Liver (tissue), 7 donors: ENCODE measurements at regions not wholly inside any gene's neighbourhood (a gene's known extent, or its start where the extent isn't known, plus 50 kb on each side); places are given as distances from the start of the nearest gene placed in this dataset.

ENCODE experiments used
- DNase-seq: peaks from one replicate; pipeline ENCODE4 v3.0.0-alpha.2; 2017; ENCODE audit warnings: low spot score
- H3K27ac ChIP-seq, 2 donors: one replicate each; pipeline ENCODE4 v1.7.0; 2013; ENCODE audit warnings: inconsistent platforms in 2 of 2, low read length in 2 of 2, control low read depth in 1 of 2, low read depth in 1 of 2, mild to moderate bottlenecking in 1 of 2
- H3K27me3 ChIP-seq, 4 donors: one replicate each; pipeline versions ENCODE4 v1.6.1 to v1.7.0; 2013; ENCODE audit warnings: low read length in 3 of 4, inconsistent platforms in 1 of 4, mild to moderate bottlenecking in 1 of 4, moderate library complexity in 1 of 4; ENCODE audit not compliant: control insufficient read depth in 4 of 4, insufficient read depth in 4 of 4
- H3K36me3 ChIP-seq, 4 donors: one replicate each; pipeline versions ENCODE4 v1.6.1 to v1.7.0; 2013; ENCODE audit warnings: low read length in 3 of 4, mild to moderate bottlenecking in 3 of 4, low read depth in 1 of 4, moderate library complexity in 1 of 4; ENCODE audit not compliant: control insufficient read depth in 4 of 4, insufficient read depth in 3 of 4
- H3K4me1 ChIP-seq, 4 donors: one replicate each; pipeline versions ENCODE4 v1.6.1 to v1.7.0; 2013; ENCODE audit warnings: low read length in 3 of 4, mild to moderate bottlenecking in 3 of 4, moderate library complexity in 1 of 4; ENCODE audit not compliant: control insufficient read depth in 4 of 4, insufficient read depth in 4 of 4
- H3K4me3 ChIP-seq, 3 donors: one replicate each; pipeline versions ENCODE4 v1.6.1 to v1.7.0; 2013; ENCODE audit warnings: low read length in 3 of 3, control low read depth in 1 of 3, low read depth in 1 of 3, mild to moderate bottlenecking in 1 of 3
- H3K9ac ChIP-seq, 2 donors: one replicate each; pipeline ENCODE4 v1.7.0; 2013; ENCODE audit warnings: low read length in 2 of 2, mild to moderate bottlenecking in 2 of 2, moderate library complexity in 2 of 2, control low read depth in 1 of 2, low read depth in 1 of 2
- H3K9me3 ChIP-seq, 4 donors: one replicate each; pipeline versions ENCODE4 v1.6.1 to v1.7.0; 2013; ENCODE audit warnings: low read length in 3 of 4; ENCODE audit not compliant: control insufficient read depth in 4 of 4
- ATF3 ChIP-seq: IDR thresholded peaks from 2 replicates; pipeline ENCODE4 v1.6.1; 2016; ENCODE audit warnings: antibody characterized with exemption
- EGR1 ChIP-seq, 2 donors: IDR thresholded peaks; 2 replicates each; pipeline ENCODE4 v1.6.1; 2016 to 2018; ENCODE audit warnings: antibody characterized with exemption in 2 of 2, low read depth in 2 of 2
- FOXA1 ChIP-seq: IDR thresholded peaks from 2 replicates; pipeline ENCODE4 v1.6.1; 2016; ENCODE audit warnings: antibody characterized with exemption
- FOXA2 ChIP-seq: IDR thresholded peaks from 2 replicates; pipeline ENCODE4 v1.6.1; 2016; ENCODE audit warnings: antibody characterized with exemption
- GABPA ChIP-seq, 2 donors: IDR thresholded peaks in 1 of 2; conservative IDR thresholded peaks in 1 of 2; 2 replicates each; pipeline ENCODE4 v1.6.1; 2016; ENCODE audit warnings: antibody characterized with exemption in 2 of 2, mild to moderate bottlenecking in 1 of 2, moderate library complexity in 1 of 2
- HNF4A ChIP-seq, 2 donors: conservative IDR thresholded peaks; 2 replicates each; pipeline ENCODE4 v1.6.1; 2016; ENCODE audit warnings: antibody characterized with exemption in 2 of 2, mild to moderate bottlenecking in 2 of 2
- HNF4G ChIP-seq: IDR thresholded peaks from 2 replicates; pipeline ENCODE4 v1.6.1; 2016; ENCODE audit warnings: antibody characterized with exemption
- JUND ChIP-seq, 2 donors: IDR thresholded peaks; 2 replicates each; pipeline ENCODE4 v1.6.1; 2016; ENCODE audit warnings: antibody characterized with exemption in 2 of 2
- NR2F2 ChIP-seq: IDR thresholded peaks from 2 replicates; pipeline ENCODE4 v1.6.1; 2016; ENCODE audit warnings: antibody characterized with exemption
- RAD21 ChIP-seq, 2 donors: IDR thresholded peaks; 2 replicates each; pipeline ENCODE4 v1.6.1; 2016; ENCODE audit warnings: antibody characterized with exemption in 2 of 2, mild to moderate bottlenecking in 2 of 2
- REST ChIP-seq: IDR thresholded peaks from 2 replicates; pipeline ENCODE4 v1.6.1; 2016; ENCODE audit warnings: antibody characterized with exemption, mild to moderate bottlenecking
- SP1 ChIP-seq: IDR thresholded peaks from 2 replicates; pipeline ENCODE4 v1.6.1; 2018; ENCODE audit warnings: antibody characterized with exemption, mild to moderate bottlenecking
- TAF1 ChIP-seq: conservative IDR thresholded peaks from 2 replicates; pipeline ENCODE4 v1.6.1; 2016; ENCODE audit warnings: antibody characterized with exemption, mild to moderate bottlenecking
- WGBS: extraction: QIAGEN DNeasy Blood & Tissue Kit; methylation state at CpG from one replicate; pipeline ENCODE4 v1.1.7; 2013; 5-methylcytosine and 5-hydroxymethylcytosine counted together
- TF ChIP-seq, protein P1 (sequence below): IDR thresholded peaks from 2 replicates; pipeline ENCODE4 v1.6.1; 2016; ENCODE audit warnings: antibody characterized with exemption
- TF ChIP-seq, protein P2 (sequence below): IDR thresholded peaks from 2 replicates; pipeline ENCODE4 v1.6.1; 2016; ENCODE audit warnings: antibody characterized with exemption
- donor health status: healthy.
- donor health status: healthy.
- donor health status: healthy.
- donor health status: healthy.

- H3K27me3 ChIP-seq = no peaks in the 10 kb centered on the region
Measured at GRCh38 chr22:49286181-49286760, 541.4 kb downstream of the BRD1 start.

DNA sequence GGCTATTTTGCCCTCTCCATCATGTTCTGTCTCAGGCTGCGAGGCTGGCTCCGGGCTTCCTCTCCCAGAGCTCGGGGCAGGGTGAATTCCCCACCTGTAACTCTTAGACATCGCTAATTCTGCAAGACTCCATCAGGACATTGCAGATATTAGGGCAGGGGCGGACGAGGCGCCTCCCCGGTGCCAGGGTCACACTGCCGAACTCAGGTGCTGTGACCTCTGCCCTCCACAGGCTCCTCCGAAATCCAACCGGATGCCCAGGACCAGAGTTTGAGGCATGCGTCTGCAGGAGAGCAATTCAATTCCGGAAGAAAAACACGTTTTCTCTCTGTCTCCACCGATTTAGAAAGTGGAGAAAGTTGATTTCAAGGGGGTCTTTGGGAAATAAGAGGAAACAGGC lies 542.7 kb downstream of the BRD1 start:
- no peak for DNase-seq

More at GRCh38 chr22:49286181-49286760, 541.4 kb downstream of the BRD1 start:
- H3K4me3 ChIP-seq = no peak overlapping the region
- no peak overlapping the region for H3K27ac ChIP-seq
- no peak for TF ChIP-seq FOXA2
- TF ChIP-seq EGR1 (IDR thresholded peaks at IDR 0.05; ENCODE audit: low read depth in 2 of 2) = no peak
- no peaks in the 10 kb centered on the region for H3K9me3 ChIP-seq
- WGBS = 82% methylated on average over 15 of the region's 15 CpGs
- no peak for DNase-seq
- H3K9ac ChIP-seq = no peak overlapping the region
- no peaks in the 10 kb centered on the region for H3K36me3 ChIP-seq
- H3K4me1 ChIP-seq = no peaks in the 10 kb centered on the region

GRCh38 chr22:49284056-49284784 lies 543.5 kb downstream of the BRD1 start:
- no peaks in the 10 kb centered on the region for H3K27me3 ChIP-seq
- H3K9ac ChIP-seq = no peak overlapping the region
- no peaks in the 10 kb centered on the region for H3K9me3 ChIP-seq
- no peak for TF ChIP-seq TAF1
- no peak for TF ChIP-seq GABPA (IDR thresholded peaks at IDR 0.05 in 1 of 2, conservative IDR thresholded peaks at IDR 0.05 in 1 of 2)
- no peak for TF ChIP-seq RAD21 (IDR thresholded peaks at IDR 0.05)
- TF ChIP-seq HNF4G = no peak
- TF ChIP-seq, protein P1, sequence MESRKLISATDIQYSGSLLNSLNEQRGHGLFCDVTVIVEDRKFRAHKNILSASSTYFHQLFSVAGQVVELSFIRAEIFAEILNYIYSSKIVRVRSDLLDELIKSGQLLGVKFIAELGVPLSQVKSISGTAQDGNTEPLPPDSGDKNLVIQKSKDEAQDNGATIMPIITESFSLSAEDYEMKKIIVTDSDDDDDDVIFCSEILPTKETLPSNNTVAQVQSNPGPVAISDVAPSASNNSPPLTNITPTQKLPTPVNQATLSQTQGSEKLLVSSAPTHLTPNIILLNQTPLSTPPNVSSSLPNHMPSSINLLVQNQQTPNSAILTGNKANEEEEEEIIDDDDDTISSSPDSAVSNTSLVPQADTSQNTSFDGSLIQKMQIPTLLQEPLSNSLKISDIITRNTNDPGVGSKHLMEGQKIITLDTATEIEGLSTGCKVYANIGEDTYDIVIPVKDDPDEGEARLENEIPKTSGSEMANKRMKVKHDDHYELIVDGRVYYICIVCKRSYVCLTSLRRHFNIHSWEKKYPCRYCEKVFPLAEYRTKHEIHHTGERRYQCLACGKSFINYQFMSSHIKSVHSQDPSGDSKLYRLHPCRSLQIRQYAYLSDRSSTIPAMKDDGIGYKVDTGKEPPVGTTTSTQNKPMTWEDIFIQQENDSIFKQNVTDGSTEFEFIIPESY = no peak
- TF ChIP-seq SP1 = no peak
- TF ChIP-seq JUND (IDR thresholded peaks at IDR 0.05) = no peak
- TF ChIP-seq REST = no peak
- TF ChIP-seq FOXA2 = no peak
- TF ChIP-seq, protein P2, sequence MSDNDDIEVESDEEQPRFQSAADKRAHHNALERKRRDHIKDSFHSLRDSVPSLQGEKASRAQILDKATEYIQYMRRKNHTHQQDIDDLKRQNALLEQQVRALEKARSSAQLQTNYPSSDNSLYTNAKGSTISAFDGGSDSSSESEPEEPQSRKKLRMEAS = no peak
- TF ChIP-seq HNF4A (conservative IDR thresholded peaks at IDR 0.05) = no peak
- H3K27ac ChIP-seq = no peak overlapping the region
- no peaks in the 10 kb centered on the region for H3K4me1 ChIP-seq
- no peaks in the 10 kb centered on the region for H3K36me3 ChIP-seq
- no peak overlapping the region for H3K4me3 ChIP-seq
- 75% methylated on average over 23 of the region's 23 CpGs for WGBS
- DNase-seq = no peak

More for the DNA sequence above, 542.7 kb downstream of the BRD1 start:
- Histone ChIP-seq H3K9me3 (no peaks in the 10 kb centered on the region), H3K4me1 (no peaks in the 10 kb centered on the region), H3K27ac (no peak overlapping the region), H3K27me3 (no peaks in the 10 kb centered on the region), H3K36me3 (no peaks in the 10 kb centered on the region), H3K4me3 (no peak overlapping the region), H3K9ac (no peak overlapping the region)
- TF ChIP-seq NR2F2 = no peak
- no peak for TF ChIP-seq FOXA1
- TF ChIP-seq HNF4A (conservative IDR thresholded peaks at IDR 0.05) = no peak
- no peak for TF ChIP-seq RAD21 (IDR thresholded peaks at IDR 0.05)
- no peak for TF ChIP-seq ATF3
- WGBS = 77% methylated on average over 15 of the region's 15 CpGs
